ENCODE measurements at regions not wholly inside any gene's neighbourhood (a gene's known extent, or its start where the extent isn't known, plus 50 kb on each side); places are given as distances from the start of the nearest gene placed in this dataset.

GRCh38 chr5:50964746-50965653 lies 298.6 kb downstream of the PARP8 start:
- DNase-seq: no peak

GRCh38 chr5:50965654-50966375 lies 299.4 kb downstream of the PARP8 start:
- no peak for DNase-seq

GRCh38 chr5:50967009-50967562 lies 300.6 kb downstream of the PARP8 start:
- no peak for DNase-seq

GRCh38 chr5:50967563-50968355 lies 301.3 kb downstream of the PARP8 start:
- no peak for DNase-seq

GRCh38 chr5:50968356-50969149 lies 302.1 kb downstream of the PARP8 start:
- DNase-seq: no peak

- DNase-seq: no peak
Measured at GRCh38 chr5:50969151-50970031, 303.0 kb downstream of the PARP8 start.

GRCh38 chr5:50975840-50976239 lies 309.4 kb downstream of the PARP8 start:
- DNase-seq: no peak

GRCh38 chr5:50978924-50979323 lies 312.5 kb downstream of the PARP8 start:
- no peak for DNase-seq

GRCh38 chr5:50984640-50985039 lies 318.2 kb downstream of the PARP8 start:
- no peak for DNase-seq

- no peak for DNase-seq
Measured at GRCh38 chr5:50990296-50990924, 324.0 kb downstream of the PARP8 start.

GRCh38 chr5:50995285-50995942 lies 329.0 kb downstream of the PARP8 start:
- no peak for DNase-seq

GRCh38 chr5:51001227-51001923 lies 334.9 kb downstream of the PARP8 start:
- no peak for DNase-seq

GRCh38 chr5:51002368-51002767 lies 335.9 kb downstream of the PARP8 start:
- DNase-seq: no peak

- no peak for DNase-seq
Measured at GRCh38 chr5:51013036-51013435, 346.6 kb downstream of the PARP8 start.

GRCh38 chr5:51018423-51018822 lies 352.0 kb downstream of the PARP8 start:
- DNase-seq: no peak

- no peak for DNase-seq
Measured at GRCh38 chr5:51024263-51024662, 357.8 kb downstream of the PARP8 start.

GRCh38 chr5:51027271-51027670 lies 356.0 kb upstream of the ISL1 start:
- no peak for DNase-seq

GRCh38 chr5:51028394-51028793 lies 354.9 kb upstream of the ISL1 start:
- DNase-seq: no peak

- DNase-seq: no peak
Measured at GRCh38 chr5:51033215-51033614, 350.0 kb upstream of the ISL1 start.

Data from NCI-H1694 (cell line).